Keratinocyte (primary cell): ENCODE measurements at regions not wholly inside any gene's neighbourhood (a gene's known extent, or its start where the extent isn't known, plus 50 kb on each side); places are given as distances from the start of the nearest gene placed in this dataset.
"Not testable (repeated sequence)": the region's sequence is repeated elsewhere in the genome, so short reads cannot be mapped to it uniquely, and the experiment has no call there.

ENCODE experiments used
- EZH2 ChIP-seq: IDR thresholded peaks from one replicate; pipeline ENCODE4 v1.6.1; 2012; ENCODE audit warnings: inconsistent platforms, mild to moderate bottlenecking, low read length, moderate library complexity
- TF ChIP-seq, protein P1 (sequence below), 3 experiments: IDR thresholded peaks in 1 of 3; conservative IDR thresholded peaks in 1 of 3; optimal IDR thresholded peaks in 1 of 3; 2 replicates in 2 of 3; 3 replicates in 1 of 3; pipeline versions ENCODE3 to v1.5.1; 2011; ENCODE audit warnings: low read length in 3 of 3, mild to moderate bottlenecking in 3 of 3, moderate library complexity in 2 of 3, control low read depth in 1 of 3, inconsistent platforms in 1 of 3; ENCODE audit not compliant: insufficient read depth in 2 of 3; ENCODE audit errors: extremely low read depth in 1 of 3

DNA sequence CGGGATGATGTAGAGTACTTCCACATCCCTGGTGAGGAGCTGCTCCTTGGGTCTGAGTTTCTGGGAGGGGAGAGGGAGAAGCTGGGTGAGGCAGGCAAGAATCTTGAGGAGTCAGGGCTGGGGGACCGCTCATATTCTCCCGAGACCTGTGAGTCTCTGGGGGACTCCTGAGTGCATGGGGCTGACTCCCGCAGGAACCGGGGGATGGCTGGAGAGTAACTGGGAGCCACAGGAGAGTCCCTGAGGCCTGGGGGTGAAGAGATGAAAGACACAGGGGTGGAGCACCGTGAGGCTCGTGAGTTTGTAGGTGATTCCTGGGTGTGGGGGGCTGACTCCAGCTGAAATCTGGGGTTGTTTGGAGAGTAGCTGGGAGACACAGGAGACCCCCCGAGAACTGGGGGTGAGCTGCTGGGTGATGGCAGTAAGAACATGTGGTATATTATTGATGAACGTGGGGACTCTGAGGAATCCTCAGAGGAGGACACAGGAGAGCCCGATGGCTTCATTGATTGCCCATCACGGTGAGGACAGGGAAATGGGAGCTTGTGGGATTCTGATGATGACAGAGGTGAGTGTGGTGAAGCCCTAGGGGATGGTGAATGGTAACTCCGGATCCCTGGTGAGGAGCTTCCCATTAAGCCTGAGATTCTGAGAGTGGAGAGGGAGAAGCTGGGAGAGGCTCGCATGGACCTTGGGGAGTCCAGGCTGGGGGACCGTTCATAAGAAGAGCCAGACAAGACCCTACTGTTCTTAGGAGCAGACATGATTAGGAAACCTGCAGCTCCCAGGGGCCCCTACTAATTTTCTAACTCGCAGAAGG lies 301.1 kb downstream of the CWH43 start:
- TF ChIP-seq, protein P1, sequence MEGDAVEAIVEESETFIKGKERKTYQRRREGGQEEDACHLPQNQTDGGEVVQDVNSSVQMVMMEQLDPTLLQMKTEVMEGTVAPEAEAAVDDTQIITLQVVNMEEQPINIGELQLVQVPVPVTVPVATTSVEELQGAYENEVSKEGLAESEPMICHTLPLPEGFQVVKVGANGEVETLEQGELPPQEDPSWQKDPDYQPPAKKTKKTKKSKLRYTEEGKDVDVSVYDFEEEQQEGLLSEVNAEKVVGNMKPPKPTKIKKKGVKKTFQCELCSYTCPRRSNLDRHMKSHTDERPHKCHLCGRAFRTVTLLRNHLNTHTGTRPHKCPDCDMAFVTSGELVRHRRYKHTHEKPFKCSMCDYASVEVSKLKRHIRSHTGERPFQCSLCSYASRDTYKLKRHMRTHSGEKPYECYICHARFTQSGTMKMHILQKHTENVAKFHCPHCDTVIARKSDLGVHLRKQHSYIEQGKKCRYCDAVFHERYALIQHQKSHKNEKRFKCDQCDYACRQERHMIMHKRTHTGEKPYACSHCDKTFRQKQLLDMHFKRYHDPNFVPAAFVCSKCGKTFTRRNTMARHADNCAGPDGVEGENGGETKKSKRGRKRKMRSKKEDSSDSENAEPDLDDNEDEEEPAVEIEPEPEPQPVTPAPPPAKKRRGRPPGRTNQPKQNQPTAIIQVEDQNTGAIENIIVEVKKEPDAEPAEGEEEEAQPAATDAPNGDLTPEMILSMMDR (optimal IDR thresholded peaks at IDR 0.05 in 1 of 3, IDR thresholded peaks at IDR 0.05 in 1 of 3, conservative IDR thresholded peaks at IDR 0.05 in 1 of 3; ENCODE audit: extremely low read depth in 1 of 3, insufficient read depth in 2 of 3, low read length in 3 of 3) = not testable (repeated sequence)
- not testable (repeated sequence) for TF ChIP-seq EZH2
